ENCODE measurements at regions not wholly inside any gene's neighbourhood (a gene's known extent, or its start where the extent isn't known, plus 50 kb on each side); places are given as distances from the start of the nearest gene placed in this dataset.

DNA sequence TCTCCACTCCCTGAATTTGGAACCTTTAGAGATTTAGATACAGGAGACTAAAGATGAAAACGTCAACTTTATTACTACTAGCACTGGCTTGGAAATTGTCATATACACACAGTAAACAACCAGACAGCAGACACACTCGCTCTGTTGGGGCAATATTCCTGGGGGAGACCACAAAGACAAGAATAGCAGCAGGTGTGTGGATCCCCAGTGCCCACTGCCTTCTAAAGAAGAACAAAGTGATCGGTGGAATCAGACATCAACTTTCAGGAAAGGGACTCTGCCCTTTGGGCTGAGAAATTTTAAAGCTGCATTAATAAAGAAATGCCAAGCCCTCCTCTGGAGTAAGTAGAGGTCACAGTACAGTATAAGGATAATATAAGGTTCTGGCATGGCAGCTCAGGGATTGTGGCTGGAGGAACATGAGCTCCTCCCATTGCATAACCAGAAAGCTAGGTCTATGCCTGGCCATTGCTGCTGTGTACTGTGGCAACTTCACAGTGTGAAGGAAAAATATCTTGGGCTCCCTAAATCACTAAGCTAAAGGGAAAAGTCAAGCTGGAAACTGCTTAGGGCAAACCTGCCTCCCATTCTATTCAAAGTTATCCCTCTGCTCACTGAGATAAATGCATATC lies 57.1 kb upstream of the ANKRD1 start:
- TF ChIP-seq, protein P1, sequence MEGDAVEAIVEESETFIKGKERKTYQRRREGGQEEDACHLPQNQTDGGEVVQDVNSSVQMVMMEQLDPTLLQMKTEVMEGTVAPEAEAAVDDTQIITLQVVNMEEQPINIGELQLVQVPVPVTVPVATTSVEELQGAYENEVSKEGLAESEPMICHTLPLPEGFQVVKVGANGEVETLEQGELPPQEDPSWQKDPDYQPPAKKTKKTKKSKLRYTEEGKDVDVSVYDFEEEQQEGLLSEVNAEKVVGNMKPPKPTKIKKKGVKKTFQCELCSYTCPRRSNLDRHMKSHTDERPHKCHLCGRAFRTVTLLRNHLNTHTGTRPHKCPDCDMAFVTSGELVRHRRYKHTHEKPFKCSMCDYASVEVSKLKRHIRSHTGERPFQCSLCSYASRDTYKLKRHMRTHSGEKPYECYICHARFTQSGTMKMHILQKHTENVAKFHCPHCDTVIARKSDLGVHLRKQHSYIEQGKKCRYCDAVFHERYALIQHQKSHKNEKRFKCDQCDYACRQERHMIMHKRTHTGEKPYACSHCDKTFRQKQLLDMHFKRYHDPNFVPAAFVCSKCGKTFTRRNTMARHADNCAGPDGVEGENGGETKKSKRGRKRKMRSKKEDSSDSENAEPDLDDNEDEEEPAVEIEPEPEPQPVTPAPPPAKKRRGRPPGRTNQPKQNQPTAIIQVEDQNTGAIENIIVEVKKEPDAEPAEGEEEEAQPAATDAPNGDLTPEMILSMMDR (IDR thresholded peaks at IDR 0.05) = no peak
- no peak for TF ChIP-seq POLR2A (IDR thresholded peaks at IDR 0.05)

All from body of pancreas (tissue), 4 donors.